CD14-positive monocyte (primary cell): ENCODE measurements at regions not wholly inside any gene's neighbourhood (a gene's known extent, or its start where the extent isn't known, plus 50 kb on each side); places are given as distances from the start of the nearest gene placed in this dataset.

Experiments used
- DNase-seq, 3 donors: peaks; one replicate each; pipeline ENCODE4 v3.0.0-alpha.2; 2011 to 2022
- H2AFZ ChIP-seq: 2 replicates; pipeline ENCODE4 v1.6.0; 2012; ENCODE audit warnings: mild to moderate bottlenecking, low read depth, low read length, inconsistent platforms; ENCODE audit not compliant: insufficient read depth, poor library complexity, severe bottlenecking
- H3K27ac ChIP-seq, 2 donors: 1 replicate in 1 of 2; 2 replicates in 1 of 2; pipeline ENCODE4 v1.5.1; 2012 to 2013; ENCODE audit warnings: low read length in 2 of 2, control low read depth in 1 of 2, inconsistent platforms in 1 of 2, low read depth in 1 of 2, mild to moderate bottlenecking in 1 of 2
- H3K27me3 ChIP-seq, 2 donors: one replicate each; pipeline versions ENCODE4 v1.6.0 to v1.6.1; 2011 to 2013; ENCODE audit warnings: low read length in 2 of 2; ENCODE audit not compliant: control insufficient read depth in 2 of 2, insufficient read depth in 2 of 2
- H3K36me3 ChIP-seq, 2 donors: replicated peaks in 1 of 2; 1 replicate in 1 of 2; 2 replicates in 1 of 2; pipeline versions ENCODE4 v1.5.1 to v1.6.1; 2012 to 2013; ENCODE audit warnings: low read length in 2 of 2, control low read depth in 1 of 2, inconsistent platforms in 1 of 2, mild to moderate bottlenecking in 1 of 2; ENCODE audit not compliant: insufficient read depth in 2 of 2, control insufficient read depth in 1 of 2
- H3K4me1 ChIP-seq, 2 donors: 1 replicate in 1 of 2; 2 replicates in 1 of 2; pipeline versions ENCODE4 v1.5.1 to v1.6.1; 2012 to 2013; ENCODE audit warnings: low read length in 2 of 2, control low read depth in 1 of 2, inconsistent platforms in 1 of 2, mild to moderate bottlenecking in 1 of 2, moderate library complexity in 1 of 2; ENCODE audit not compliant: insufficient read depth in 2 of 2, control insufficient read depth in 1 of 2
- H3K4me2 ChIP-seq: replicated peaks from 2 replicates; pipeline ENCODE3; 2012; ENCODE audit warnings: low read length, moderate library complexity, mild to moderate bottlenecking; ENCODE audit not compliant: poor library complexity, severe bottlenecking; ENCODE audit errors: extremely low read depth
- H3K4me3 ChIP-seq, 3 experiments: fragments of 200-600 bp in 1 of 3; sonication (generic) in 1 of 3; replicated peaks in 1 of 3; 1 replicate in 2 of 3; 2 replicates in 1 of 3; pipeline ENCODE4 v1.5.1; 2011 to 2013; ENCODE audit warnings: low read length in 3 of 3, mild to moderate bottlenecking in 3 of 3, control low read depth in 2 of 3, low read depth in 2 of 3, inconsistent platforms in 1 of 3, moderate library complexity in 1 of 3
- H3K79me2 ChIP-seq: 2 replicates; pipeline ENCODE4 v1.6.0; 2012; ENCODE audit warnings: mild to moderate bottlenecking, control low read depth, inconsistent platforms, low read length, moderate library complexity; ENCODE audit not compliant: insufficient read depth
- H3K9ac ChIP-seq: 2 replicates; pipeline ENCODE4 v1.6.0; 2017; ENCODE audit warnings: low read length, mild to moderate bottlenecking; ENCODE audit not compliant: insufficient read depth, poor library complexity, severe bottlenecking
- H3K9me3 ChIP-seq, 2 donors: replicated peaks in 1 of 2; 1 replicate in 1 of 2; 2 replicates in 1 of 2; pipeline versions ENCODE4 v1.5.1 to v1.6.1; 2012 to 2013; ENCODE audit warnings: low read length in 2 of 2, control low read depth in 1 of 2; ENCODE audit not compliant: control insufficient read depth in 1 of 2, insufficient read depth in 1 of 2
- H4K20me1 ChIP-seq: 2 replicates; pipeline ENCODE4 v1.6.0; 2012; ENCODE audit warnings: mild to moderate bottlenecking, low read length, control low read depth, moderate library complexity; ENCODE audit not compliant: insufficient read depth
- H3K27ac Mint-ChIP-seq, 7 donors: one replicate each; pipeline ENCODE4 v1.8.0; 2020; ENCODE audit warnings: mild to moderate bottlenecking in 7 of 7, mixed read lengths in 7 of 7, moderate library complexity in 6 of 7, inconsistent platforms in 2 of 7
- H3K27me3 Mint-ChIP-seq, 3 donors: one replicate each; pipeline ENCODE4 v1.8.0; 2021 to 2022; ENCODE audit warnings: low read depth in 3 of 3, mild to moderate bottlenecking in 3 of 3, mixed read lengths in 3 of 3, moderate library complexity in 3 of 3, inconsistent platforms in 1 of 3
- H3K36me3 Mint-ChIP-seq, 2 donors: one replicate each; pipeline ENCODE4 v1.8.0; 2020; ENCODE audit warnings: mixed read lengths in 2 of 2, inconsistent platforms in 1 of 2, mild to moderate bottlenecking in 1 of 2
- H3K4me1 Mint-ChIP-seq: one replicate; pipeline ENCODE4 v1.8.0; 2020; ENCODE audit warnings: mild to moderate bottlenecking, mixed read lengths
- H3K4me3 Mint-ChIP-seq, 2 donors: one replicate each; pipeline ENCODE4 v1.8.0; 2020; ENCODE audit warnings: mild to moderate bottlenecking in 2 of 2, mixed read lengths in 2 of 2, moderate library complexity in 1 of 2
- H3K9me3 Mint-ChIP-seq, 7 donors: one replicate each; pipeline ENCODE4 v1.8.0; 2020 to 2022; ENCODE audit warnings: mixed read lengths in 7 of 7, mild to moderate bottlenecking in 6 of 7, moderate library complexity in 6 of 7, inconsistent platforms in 2 of 7
- WGBS: methylation state at CpG from one replicate; pipeline ENCODE4 v1.1.5; 2013; ENCODE audit warnings: missing lambda C conversion rate; ENCODE audit not compliant: insufficient coverage; 5-methylcytosine and 5-hydroxymethylcytosine counted together
- intact Hi-C, 2 donors: fragments of 100-400 bp; cut with micrococcal nuclease; formaldehyde crosslinking; loops; one replicate each; pipeline versions ENCODE4 v1.15.0 to v1.15.1; 2023
- TF ChIP-seq, protein P1 (sequence below): fragments of 200-600 bp; IDR thresholded peaks from one replicate; pipeline ENCODE4 v1.8.0; 2022; ENCODE audit warnings: antibody characterized with exemption, mild to moderate bottlenecking

DNA sequence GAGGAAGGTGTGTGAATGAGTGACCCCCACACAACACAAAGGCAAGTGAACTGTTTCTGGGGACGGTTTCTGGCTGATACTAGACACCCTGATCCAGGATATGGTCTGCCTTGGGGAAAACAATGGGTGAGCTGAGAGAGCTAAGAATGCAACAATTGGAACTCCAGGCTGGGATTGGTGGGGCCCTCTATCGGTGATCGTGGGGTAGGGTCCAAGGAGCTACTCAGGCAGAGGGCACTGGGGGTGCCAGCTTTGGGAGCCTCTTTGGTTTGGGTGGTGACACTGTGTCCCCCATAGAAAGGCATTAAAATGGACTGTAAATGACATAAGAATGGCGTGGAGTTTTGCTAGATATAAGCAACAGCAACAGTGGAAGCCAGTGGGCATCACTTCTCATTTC, 439.1 kb downstream of the DMAC1 start:
- WGBS: 67% methylated on average over 3 of the region's 4 CpGs
- TF ChIP-seq, protein P1, sequence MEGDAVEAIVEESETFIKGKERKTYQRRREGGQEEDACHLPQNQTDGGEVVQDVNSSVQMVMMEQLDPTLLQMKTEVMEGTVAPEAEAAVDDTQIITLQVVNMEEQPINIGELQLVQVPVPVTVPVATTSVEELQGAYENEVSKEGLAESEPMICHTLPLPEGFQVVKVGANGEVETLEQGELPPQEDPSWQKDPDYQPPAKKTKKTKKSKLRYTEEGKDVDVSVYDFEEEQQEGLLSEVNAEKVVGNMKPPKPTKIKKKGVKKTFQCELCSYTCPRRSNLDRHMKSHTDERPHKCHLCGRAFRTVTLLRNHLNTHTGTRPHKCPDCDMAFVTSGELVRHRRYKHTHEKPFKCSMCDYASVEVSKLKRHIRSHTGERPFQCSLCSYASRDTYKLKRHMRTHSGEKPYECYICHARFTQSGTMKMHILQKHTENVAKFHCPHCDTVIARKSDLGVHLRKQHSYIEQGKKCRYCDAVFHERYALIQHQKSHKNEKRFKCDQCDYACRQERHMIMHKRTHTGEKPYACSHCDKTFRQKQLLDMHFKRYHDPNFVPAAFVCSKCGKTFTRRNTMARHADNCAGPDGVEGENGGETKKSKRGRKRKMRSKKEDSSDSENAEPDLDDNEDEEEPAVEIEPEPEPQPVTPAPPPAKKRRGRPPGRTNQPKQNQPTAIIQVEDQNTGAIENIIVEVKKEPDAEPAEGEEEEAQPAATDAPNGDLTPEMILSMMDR: no peak

DNA sequence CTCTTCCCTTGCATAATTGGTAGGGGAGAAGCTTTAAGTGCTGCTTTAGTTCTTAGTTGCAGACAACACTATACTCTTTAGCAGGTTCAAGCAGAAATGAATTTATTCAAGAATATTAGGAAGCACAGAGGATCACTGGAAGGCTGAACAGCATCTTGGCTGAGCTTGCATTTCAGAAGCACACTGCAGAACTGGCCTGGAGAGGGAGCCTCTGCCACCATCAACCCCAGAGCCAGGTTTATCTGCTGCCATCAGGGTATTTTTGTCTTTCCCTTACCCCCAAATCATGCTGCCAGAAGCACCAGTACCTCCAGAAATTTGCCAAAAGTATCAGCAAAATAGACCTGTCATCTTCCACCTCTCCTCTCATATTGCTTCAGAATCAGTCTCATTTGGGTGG, 440.7 kb downstream of the DMAC1 start:
- Histone ChIP-seq H3K9me3 (no peaks in the 10 kb centered on the region), H3K27ac (no peak overlapping the region), H3K27me3 (no peaks in the 10 kb centered on the region), H3K79me2 (no peaks in the 10 kb centered on the region), H3K4me3 (no peak overlapping the region), H3K4me2 (no peak overlapping the region), H3K4me1 (no peaks in the 10 kb centered on the region), H3K9ac (no peak overlapping the region), H3K36me3 (no peaks in the 10 kb centered on the region), H4K20me1 (no peaks in the 10 kb centered on the region), H2AFZ (no peak overlapping the region)
- H3K9me3 Mint-ChIP-seq: peaks cover 0 to 6% (median 0%) of the 10 kb centered on the region in 7 donors
- no peaks in the 10 kb centered on the region for H3K36me3 Mint-ChIP-seq
- DNase-seq: no peak
- peaks cover 0 to 4% (median 2%) of the 10 kb centered on the region in 3 donors for H3K27me3 Mint-ChIP-seq
- no peak overlapping the region for H3K4me3 Mint-ChIP-seq
- H3K4me1 Mint-ChIP-seq: no peaks in the 10 kb centered on the region
- TF ChIP-seq, protein P1: no peak
- intact Hi-C loops: no loop called here
- no peak overlapping the region for H3K27ac Mint-ChIP-seq

More for the DNA sequence above, 439.1 kb downstream of the DMAC1 start:
- Histone ChIP-seq H2AFZ (no peak overlapping the region), H3K27ac (no peak overlapping the region), H3K9ac (no peak overlapping the region), H3K79me2 (no peaks in the 10 kb centered on the region), H4K20me1 (no peaks in the 10 kb centered on the region), H3K27me3 (no peaks in the 10 kb centered on the region), H3K36me3 (no peaks in the 10 kb centered on the region), H3K4me3 (no peak overlapping the region), H3K4me1 (no peaks in the 10 kb centered on the region), H3K4me2 (no peak overlapping the region), H3K9me3 (no peaks in the 10 kb centered on the region)
- Mint-ChIP-seq H3K27me3 (peaks cover 0 to 4% (median 2%) of the 10 kb centered on the region in 3 donors), H3K9me3 (peaks cover 0 to 6% (median 0%) of the 10 kb centered on the region in 7 donors), H3K27ac (peak overlapping the region in 1 of 7 donors; percentile 58), H3K4me1 (no peaks in the 10 kb centered on the region), H3K36me3 (no peaks in the 10 kb centered on the region), H3K4me3 (no peak overlapping the region)
- no peak for DNase-seq
- intact Hi-C loops: no loop called here
